ENCODE measurements at regions not wholly inside any gene's neighbourhood (a gene's known extent, or its start where the extent isn't known, plus 50 kb on each side); places are given as distances from the start of the nearest gene placed in this dataset.
"Not testable (repeated sequence)": the region's sequence is repeated elsewhere in the genome, so short reads cannot be mapped to it uniquely, and the experiment has no call there.

DNA sequence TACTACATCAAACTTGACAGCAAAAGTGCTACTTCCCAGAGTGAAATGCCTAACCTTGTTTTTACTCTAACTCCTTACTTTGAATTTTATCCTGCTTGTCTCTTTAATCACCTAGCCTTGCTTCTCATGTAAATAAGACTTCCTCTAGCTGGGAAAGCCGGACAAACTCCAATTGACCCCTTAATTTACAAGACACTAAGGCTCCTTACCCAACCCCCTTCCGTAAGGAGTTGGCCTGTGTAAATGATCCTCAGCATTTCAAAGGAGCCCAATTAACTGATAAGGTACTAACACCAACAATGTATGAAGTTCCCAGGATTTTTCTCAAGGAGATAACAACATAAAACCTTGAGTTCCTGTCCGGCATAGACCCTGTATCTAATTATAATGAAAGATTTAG, 1728.4 kb downstream of the BRINP3 start:
- DNase-seq (ENCODE audit: low spot score) = not testable (repeated sequence)

DNA sequence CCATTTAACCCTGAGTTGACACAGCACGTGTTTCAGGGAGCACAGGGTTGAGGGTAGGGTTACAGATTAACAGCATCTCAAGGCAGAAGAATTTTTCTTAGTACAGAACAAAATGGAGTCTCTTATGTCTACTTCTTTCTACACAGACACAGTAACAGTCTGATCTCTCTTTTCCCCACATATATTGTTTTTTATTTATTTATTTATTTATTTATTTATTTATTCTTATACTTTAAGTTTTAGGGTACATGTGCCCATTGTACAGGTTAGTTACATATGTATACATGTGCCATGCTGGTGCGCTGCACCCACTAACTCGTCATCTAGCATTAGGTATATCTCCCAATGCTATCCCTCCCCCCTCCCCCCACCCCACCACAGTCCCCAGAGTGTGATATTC, 1725.6 kb downstream of the BRINP3 start:
- not testable (repeated sequence) for DNase-seq (ENCODE audit: low spot score)

DNA sequence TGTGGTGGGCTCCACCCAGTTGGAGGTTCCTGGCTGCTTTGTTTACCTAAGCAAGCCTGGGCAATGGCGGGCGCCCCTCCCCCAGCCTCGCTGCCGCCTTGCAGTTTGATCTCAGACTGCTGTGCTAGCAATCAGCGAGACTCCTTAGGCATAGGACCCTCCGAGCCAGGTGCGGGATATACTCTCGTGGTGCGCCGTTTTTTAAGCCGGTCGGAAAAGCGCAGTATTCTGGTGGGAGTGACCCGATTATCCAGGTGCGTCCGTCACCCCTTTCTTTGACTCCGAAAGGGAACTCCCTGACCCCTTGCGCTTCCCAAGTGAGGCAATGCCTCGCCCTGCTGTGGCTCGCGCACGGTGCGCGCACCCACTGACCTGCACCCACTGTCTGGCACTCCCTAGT, 1719.9 kb downstream of the BRINP3 start:
- not testable (repeated sequence) for DNase-seq (ENCODE audit: low spot score)

DNA sequence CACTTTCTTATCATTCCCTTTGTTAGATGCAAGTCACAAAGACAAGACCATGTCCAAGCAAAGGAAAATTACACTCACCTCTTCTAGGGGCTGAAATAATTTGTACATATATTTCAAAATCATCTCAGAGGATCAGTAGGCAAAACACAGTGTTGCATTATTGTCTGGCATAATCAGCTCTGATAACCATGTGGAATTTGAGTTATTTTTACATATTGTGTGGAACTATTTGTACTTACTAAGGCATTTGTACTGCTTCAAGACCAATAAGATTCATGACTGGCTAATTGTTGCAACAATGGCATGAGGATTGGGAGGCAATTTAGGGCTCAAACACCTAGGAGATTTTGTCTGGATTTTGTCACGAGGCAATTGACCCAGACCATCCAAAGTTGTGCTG, 1716.4 kb downstream of the BRINP3 start:
- DNase-seq (ENCODE audit: low spot score) = no peak

DNA sequence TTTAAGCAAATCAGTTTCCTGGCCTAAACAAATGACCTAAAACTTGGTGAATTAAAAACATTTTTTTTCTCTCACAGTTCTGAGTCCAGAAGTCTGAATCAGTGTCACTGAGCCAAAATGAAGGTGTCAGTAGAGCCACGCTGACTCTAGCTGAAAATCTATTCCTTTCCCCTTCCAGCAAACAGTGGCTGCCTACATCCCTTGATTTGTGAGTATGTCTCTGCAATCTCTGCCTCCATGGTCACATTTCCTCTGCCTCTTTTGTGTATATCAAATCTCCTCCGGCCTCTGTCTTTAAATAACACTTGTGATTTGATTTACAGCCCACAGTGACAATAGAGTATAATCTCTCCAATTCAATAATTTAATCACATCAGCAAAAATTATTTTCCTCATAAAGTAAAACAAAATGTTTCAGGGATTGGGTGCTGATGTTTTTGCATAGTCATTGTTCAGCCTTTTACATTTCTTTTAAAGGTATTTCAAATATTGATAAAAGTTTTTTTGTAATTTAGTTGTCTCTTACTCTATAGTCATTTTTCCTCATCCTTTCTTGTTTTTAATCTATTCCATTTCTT, 1715.4 kb downstream of the BRINP3 start:
- no peak for DNase-seq (ENCODE audit: low spot score)

DNA sequence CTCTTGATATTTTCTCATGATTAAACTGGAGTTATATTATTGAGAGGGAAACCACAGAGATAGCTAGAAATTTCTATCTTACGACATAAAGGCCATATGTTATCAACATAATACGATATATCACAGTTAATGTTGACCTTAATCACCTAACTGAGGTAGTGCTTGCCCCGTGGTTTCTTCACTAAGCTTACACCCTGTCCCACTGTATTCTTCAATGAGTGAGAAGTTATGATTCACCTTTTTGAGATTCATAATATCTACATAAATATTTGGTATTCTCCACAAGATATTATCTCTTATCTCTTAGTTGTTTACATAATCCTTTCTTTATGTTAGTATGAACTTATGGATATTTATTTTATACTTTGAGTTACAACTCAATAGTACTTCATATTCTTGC, 1714.1 kb downstream of the BRINP3 start:
- DNase-seq (ENCODE audit: low spot score) = no peak

DNA sequence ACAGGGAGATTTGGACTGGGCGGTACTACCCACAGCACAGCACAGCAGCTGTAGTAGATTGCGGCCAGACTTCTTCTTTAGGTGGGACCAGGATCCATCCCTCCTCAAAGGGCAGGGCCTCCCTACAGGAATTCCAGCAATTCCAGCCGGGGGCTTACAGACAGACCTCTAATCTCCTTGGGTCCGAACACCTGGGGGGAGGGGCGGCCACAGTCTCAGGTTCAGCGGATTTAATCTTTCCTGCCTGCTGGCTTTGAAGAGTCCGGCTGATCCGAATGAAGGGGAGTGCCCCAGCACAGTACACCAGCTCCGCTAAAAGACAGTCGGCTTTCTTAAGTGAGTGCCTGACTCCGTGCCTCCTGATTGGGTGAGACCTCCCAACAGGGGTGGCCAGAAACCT, 1708.5 kb downstream of the BRINP3 start:
- no peak for DNase-seq (ENCODE audit: low spot score)

DNA sequence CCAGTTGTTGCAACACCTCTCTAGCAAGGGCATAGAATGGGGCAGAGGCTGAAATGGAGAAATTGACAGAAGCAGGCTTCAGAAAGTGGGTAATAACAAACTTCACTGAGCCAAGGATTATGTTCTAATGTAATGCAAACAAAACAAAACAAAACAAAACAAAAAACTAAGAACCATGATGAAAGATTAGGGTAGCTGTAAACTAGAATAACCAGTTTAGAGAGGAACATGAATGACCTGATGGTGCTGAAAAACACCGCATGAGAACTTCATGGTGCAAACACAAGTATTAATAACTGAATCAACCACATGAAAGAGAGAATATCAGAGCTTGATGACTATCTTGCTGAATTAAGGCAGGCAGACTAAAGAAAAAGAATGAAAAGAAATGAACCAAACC, 1707.7 kb downstream of the BRINP3 start:
- DNase-seq (ENCODE audit: low spot score) = no peak

DNA sequence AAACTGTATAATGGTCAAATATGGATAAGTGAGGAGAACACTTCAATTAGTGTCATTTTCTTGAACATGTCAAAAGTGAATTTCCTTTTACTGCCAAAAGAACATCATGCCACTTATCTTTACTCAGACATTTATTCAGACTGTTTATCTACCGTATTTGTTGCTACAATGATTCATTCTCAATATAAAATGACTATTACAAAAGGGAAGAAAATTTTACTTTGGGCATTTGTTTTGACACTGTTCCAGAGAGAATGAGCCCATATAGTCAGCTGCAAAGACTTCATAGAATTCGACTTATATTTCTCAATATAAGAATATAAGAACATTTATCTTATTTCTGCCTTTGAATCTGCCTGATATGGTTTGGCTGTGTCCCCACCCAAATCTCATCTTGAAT, 1699.1 kb downstream of the BRINP3 start:
- DNase-seq (ENCODE audit: low spot score) = no peak

DNA sequence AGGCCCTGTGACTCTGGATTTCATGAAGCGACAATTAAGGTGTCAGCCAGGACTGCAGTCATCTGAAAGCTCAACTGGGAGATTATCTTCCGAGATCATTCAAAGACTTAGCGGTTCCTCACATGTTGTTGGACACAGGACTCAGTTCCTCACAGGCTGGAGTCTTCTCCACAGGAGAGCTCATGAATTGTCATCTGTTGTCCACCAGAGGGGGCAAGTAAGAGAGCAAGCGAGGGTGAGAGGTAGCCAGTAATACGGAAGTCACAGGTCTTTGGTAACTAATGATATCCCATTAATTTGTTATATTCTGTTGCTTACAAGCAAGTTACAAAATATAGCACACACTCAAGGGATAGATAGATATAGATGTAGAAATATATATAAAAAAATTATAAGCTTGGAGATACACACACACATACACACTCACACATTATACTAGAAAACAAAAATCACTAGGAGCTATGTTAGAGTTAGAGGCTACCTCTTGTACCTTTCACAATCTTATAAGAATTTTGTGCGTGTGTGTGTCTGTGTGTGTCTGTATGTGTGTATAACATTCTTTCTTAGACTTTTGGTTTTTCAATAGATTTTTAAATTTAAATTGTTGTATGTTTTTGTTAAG, 1695.3 kb downstream of the BRINP3 start:
- no peak for DNase-seq (ENCODE audit: low spot score)

DNA sequence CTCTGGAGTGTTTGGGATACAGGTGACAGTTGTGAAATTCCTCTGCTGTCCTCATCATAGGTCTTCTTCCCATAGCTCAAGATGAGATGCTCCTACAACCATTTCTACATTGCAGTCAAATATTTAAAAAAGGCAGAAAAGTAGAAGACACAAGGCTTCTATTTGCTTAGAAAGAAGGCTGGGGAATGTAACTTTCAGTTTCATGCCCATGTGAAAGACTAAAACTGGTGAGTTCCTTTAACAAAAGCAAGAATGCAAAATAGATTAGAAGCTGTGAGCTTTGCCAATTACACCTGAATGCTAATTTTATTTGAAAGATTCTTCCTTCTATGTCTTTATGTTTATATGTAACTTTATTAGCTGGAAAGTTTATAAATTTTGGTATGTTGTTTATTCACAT, 1682.7 kb downstream of the BRINP3 start:
- no peak for DNase-seq (ENCODE audit: low spot score)

DNA sequence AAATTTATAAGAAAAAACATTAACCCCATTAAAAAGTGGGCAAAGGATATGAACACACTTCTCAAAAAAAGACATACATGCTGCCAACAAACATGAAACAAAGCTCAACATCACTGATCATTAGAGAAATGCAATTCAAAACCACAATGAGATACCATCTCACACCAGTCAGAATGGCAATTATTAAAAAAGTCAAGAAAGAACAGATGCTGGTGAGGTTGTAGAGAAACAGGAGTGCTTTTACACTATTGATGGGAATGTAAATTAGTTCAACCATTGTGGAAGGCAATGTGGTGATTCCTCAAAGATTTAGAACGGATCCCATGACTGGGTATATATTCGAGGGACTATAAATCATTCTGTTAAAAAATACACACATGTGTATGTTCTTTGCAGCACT, 1665.5 kb downstream of the BRINP3 start:
- not testable (repeated sequence) for DNase-seq (ENCODE audit: low spot score)

DNA sequence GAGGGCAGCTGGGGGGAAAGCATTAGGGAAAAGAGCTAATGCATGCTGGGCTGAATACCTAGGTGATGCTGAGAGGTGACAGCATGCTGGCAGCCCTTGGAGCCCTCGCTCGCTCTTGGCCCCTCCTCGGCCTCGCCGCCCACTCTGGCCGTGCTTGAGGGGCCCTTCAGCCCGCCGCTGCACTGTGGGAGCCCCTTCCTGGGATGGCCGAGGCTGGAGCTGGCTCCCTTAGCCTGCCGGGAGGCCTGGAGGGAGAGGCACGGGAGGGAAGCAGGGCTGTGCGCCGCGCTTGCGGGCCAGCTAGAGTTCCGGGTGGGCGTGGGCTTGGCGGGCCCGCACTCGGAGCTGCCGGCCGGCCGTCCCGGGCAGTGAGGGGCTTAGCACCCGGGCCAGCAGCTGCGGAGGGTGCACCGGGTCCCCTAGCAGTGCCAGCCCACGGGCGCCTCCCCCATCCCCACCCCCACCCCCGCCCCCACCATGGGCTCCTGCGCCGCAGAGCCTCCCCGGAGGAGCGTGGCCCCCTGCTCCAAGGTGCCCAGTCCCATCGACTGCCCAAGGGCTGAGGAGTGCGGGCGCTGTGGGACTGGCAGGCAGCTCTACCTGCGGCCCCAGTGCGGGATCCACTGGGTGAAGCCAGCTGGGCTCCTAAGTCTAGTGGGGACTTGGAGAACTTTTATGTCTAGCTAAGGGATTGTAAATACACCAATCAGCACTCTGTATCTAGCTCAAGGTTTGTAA, 1664.7 kb downstream of the BRINP3 start:
- not testable (repeated sequence) for DNase-seq (ENCODE audit: low spot score)

DNA sequence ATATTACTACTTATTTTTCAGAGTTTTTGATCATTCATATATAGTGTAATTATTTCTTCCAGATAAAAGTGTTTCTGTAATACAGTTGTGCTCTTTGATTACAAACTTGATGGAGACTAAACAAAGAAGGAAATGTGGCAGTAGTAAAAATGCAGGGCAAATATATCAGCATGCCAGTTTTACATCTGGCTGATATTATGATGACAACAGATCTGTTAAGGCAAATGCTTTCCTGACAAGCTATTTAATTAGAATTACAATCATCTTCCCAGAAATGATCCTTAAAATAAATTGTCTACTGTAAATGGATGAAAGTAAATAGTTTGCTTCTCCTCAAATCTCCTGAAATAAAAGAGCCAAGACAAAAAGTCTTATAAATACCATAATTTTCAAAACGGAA, 1659.8 kb downstream of the BRINP3 start:
- no peak for DNase-seq (ENCODE audit: low spot score)

DNA sequence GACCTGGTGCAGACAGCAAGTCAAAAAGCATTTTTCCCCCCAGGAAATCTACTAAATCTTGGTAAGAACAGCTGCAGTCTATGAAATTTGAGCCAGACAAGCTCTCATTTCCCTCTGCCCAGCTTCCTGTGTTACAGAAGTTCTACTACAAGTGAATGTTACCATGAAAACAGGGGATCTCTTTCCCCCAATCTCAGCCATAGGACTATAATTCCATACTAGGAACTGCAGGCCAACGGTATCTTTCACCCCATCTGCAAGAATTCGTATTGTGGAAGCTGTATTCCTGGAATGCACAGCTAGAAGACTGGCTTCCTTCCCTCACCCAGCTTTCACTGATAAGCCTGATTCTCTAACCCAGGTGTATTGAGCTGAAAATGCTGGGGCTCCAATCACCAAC, 1655.4 kb downstream of the BRINP3 start:
- no peak for DNase-seq (ENCODE audit: low spot score)

DNA sequence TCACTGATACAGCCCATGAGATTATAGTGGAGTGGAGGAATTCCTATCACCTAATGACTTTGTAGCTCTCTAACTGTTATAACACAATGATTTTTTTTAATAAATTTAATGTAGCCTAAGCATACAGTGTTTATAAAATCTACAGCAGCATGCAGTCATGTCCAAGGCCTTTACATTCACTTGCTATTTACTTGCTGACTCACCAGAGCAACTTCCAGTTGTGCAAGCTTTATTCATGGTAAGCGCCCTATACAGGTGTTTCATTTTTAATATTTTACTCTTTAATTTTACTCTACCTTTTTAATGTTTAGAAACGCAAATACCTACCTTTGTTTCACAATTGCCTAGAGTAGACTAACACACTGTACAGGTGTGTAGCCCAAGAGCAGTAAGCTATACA, 1652.2 kb downstream of the BRINP3 start:
- no peak for DNase-seq (ENCODE audit: low spot score)

DNA sequence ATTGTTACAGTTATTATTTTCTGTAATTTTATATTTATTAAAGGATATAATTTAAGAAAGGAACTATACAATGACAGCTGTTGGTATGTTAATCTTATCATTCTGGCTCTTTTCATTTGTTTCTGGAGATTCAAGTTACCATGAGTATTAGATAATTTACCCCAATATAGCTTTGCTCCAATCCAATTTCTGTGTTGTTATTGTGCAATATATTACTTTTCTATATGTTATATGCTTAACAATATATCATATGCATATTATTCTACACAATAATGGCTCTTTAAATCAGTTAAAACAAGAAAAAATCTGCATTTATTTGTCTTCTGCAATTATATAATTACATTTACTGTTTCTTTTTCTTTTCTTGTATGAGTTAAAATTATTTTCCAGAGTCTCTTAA, 1650.9 kb downstream of the BRINP3 start:
- DNase-seq (ENCODE audit: low spot score) = no peak

DNA sequence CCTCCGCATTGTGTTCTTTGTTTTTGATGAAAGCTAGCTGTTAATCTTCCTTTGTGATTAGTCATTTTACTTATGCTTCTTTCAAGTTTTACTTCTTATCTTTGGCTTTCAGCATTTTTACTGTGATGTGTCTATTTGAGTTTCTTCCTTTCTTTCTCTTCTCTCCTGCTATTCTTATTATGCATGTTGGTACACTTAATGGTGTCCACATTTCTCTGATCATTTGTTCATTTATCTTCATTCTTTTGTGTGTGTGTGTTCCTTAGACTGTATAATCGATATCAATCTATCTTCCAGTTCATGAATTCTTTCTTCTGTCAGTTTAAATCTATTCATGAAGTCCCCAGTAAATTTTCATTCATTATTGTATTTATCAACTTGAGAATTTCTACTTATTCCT, 1650.3 kb downstream of the BRINP3 start:
- no peak for DNase-seq (ENCODE audit: low spot score)

DNA sequence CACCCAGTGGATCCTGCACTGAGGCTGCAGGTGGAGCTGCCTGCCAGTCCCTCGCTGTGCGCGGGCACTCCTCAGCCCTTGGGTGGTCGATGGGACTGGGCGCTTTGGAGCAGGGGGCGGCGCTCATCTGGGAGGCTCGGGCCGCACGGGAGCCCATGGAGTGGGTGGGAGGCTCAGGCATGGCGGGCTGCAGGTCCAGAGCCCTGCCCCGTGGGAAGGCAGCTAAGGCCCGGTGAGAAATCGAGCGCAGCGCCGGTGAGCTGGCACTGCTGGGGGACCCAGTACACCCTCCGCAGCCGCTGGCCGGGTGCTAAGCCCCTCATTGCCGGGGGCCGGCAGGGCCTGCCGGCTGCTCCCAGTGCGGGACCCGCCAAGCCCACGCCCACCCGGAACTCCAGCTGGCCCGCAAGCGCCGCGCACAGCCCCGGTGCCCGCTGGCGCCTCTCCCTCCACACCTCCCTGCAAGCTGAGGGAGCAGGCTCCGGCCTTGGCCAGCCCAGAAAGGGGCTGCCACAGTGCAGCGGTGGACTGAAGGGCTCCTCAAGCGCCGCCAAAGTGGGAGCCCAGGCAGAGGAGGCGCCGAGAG, 1636.5 kb downstream of the BRINP3 start:
- not testable (repeated sequence) for DNase-seq (ENCODE audit: low spot score)

DNA sequence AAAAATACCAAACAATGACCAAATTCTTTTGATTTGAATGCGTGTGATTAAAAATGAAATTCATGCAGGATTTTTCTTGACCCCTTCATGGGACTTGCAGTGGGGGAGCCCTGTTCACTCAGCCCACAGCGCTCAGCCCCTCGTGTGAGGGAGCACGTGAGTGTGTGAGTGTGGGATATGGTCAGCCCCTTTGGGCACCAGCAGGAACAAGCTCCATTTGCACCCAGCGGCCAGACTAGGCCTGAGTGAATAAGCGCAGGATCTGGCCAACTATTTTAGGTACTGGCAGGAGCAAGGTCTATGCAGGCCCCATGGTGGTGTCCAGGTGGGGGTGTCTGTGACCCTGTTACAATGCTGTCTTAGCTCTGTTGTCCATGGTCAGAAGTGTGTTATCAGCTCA, 1631.2 kb downstream of the BRINP3 start:
- DNase-seq (ENCODE audit: low spot score) = no peak

DNA sequence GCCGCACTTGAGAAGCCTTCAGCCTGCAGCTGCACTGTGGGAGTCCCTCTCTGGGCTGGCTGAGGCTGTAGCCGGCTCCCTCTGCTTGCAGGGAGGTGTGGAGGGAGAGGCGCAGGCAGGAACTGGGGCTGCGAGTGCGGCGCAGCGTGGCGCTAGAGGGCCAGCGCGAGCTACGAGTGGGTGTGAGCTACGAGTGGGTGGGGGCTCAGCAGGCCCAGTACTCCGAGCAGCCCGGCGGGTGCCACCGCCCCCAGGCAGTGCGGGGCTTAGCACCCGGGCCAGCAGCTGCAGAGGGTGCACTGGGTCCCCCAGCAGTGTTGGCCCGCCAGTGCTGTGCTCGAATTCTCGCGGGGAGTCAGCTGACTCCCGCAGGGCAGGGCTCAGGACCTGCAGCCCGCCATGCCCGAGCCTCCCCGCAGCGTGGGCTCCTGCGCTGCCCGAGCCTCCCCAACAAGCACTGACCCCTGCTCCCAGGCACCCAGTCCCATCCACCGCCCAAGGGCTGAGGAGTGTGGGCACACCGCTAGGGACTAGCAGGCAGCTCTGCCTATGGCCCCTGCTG, 1620.1 kb downstream of the BRINP3 start:
- no peak for DNase-seq (ENCODE audit: low spot score)

DNA sequence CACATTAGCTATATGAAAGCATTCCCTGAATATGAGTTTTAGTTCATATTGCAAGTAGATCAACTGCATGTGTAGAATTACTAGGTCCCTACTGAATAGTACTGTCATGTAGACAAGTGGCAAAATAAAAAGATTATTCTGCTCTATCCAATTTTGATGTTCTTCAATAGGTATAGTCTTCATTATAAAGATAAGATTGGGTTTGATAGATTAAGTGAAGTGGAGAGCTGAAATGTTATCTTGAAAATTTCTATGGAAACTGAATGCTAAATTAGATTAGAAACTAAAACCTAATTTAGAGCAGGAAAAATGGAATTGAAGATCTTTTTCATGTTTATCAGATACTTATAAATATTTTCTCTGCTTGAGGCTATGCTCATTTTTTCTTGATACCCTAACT, 1610.0 kb downstream of the BRINP3 start:
- no peak for DNase-seq (ENCODE audit: low spot score)

DNA sequence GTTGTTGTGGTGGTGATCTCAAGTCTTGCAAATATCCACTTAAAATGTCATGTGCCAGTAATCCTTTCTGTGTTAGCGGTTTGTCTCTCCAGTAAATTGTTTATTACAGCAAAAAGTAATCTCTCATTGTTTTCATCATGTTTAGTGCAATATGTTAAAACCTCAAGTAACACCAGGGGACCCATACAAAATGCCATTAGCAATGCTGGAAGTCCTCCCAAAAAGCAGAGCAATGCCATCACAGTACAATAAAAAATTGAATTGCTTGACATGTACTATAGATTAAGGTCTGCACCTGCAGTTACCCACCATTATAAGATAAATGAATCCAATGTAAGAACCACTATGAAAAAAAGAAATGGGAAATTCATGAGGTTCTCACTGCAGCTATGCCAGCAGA, 1606.5 kb downstream of the BRINP3 start:
- no peak for DNase-seq (ENCODE audit: low spot score)
